ENCODE measurements at regions not wholly inside any gene's neighbourhood (a gene's known extent, or its start where the extent isn't known, plus 50 kb on each side); places are given as distances from the start of the nearest gene placed in this dataset.

- Histone ChIP-seq H3K36me3 (ENCODE audit: control insufficient read depth, insufficient read depth, low read length) (no peaks in the 10 kb centered on the region), H3K4me1 (ENCODE audit: control insufficient read depth, extremely low read depth, insufficient read depth, low read length) (no peaks in the 10 kb centered on the region), H3K4me3 (replicated peaks in 1 of 4; ENCODE audit: control extremely low read depth in 1 of 4, insufficient read depth in 1 of 4, low read depth in 3 of 4, low read length in 4 of 4) (no peak overlapping the region), H3K4me2 (ENCODE audit: extremely low read depth, insufficient read depth, low read length) (no peak overlapping the region), H2AFZ (ENCODE audit: low read length) (no peak overlapping the region), H3K9me3 (ENCODE audit: control insufficient read depth, insufficient read depth, low read depth, low read length) (no peaks in the 10 kb centered on the region), H3K27ac (ENCODE audit: insufficient read depth, low read length) (no peak overlapping the region), H3K9ac (ENCODE audit: insufficient read depth, low read length) (no peak overlapping the region), H4K20me1 (ENCODE audit: control insufficient read depth, extremely low read depth, insufficient read depth, low read length) (no peaks in the 10 kb centered on the region), H3K27me3 (ENCODE audit: control insufficient read depth, insufficient read depth, low read length) (no peaks in the 10 kb centered on the region), H3K79me2 (ENCODE audit: control insufficient read depth, insufficient read depth, low read length) (no peaks in the 10 kb centered on the region)
- TF ChIP-seq EZH2 (IDR thresholded peaks at IDR 0.05; ENCODE audit: low read length, missing control alignments) (no peak), CTCF (conservative IDR thresholded peaks at IDR 0.05 in 1 of 2, IDR thresholded peaks at IDR 0.05 in 1 of 2; ENCODE audit: low read depth in 1 of 2, low read length in 2 of 2) (no peak)
- no peak for DNase-seq (ENCODE audit: low read depth in 2 of 2)
Measured at GRCh38 chr16:6665126-6665525, 667.5 kb upstream of the RBFOX1 start.

GRCh38 chr16:6663668-6664067, 669.0 kb upstream of the RBFOX1 start:
- no peaks in the 10 kb centered on the region for H3K27me3 ChIP-seq (ENCODE audit: control insufficient read depth, insufficient read depth, low read length)
- TF ChIP-seq EZH2 (IDR thresholded peaks at IDR 0.05; ENCODE audit: low read length, missing control alignments) (no peak), CTCF (conservative IDR thresholded peaks at IDR 0.05 in 1 of 2, IDR thresholded peaks at IDR 0.05 in 1 of 2; ENCODE audit: low read depth in 1 of 2, low read length in 2 of 2) (no peak)
- no peak overlapping the region for H3K4me2 ChIP-seq (ENCODE audit: extremely low read depth, insufficient read depth, low read length)
- no peaks in the 10 kb centered on the region for H3K36me3 ChIP-seq (ENCODE audit: control insufficient read depth, insufficient read depth, low read length)
- no peak for DNase-seq (ENCODE audit: low read depth in 2 of 2)
- no peak overlapping the region for H3K27ac ChIP-seq (ENCODE audit: insufficient read depth, low read length)
- H4K20me1 ChIP-seq (ENCODE audit: control insufficient read depth, extremely low read depth, insufficient read depth, low read length) = no peaks in the 10 kb centered on the region
- no peaks in the 10 kb centered on the region for H3K9me3 ChIP-seq (ENCODE audit: control insufficient read depth, insufficient read depth, low read depth, low read length)
- H3K9ac ChIP-seq (ENCODE audit: insufficient read depth, low read length) = no peak overlapping the region
- no peaks in the 10 kb centered on the region for H3K79me2 ChIP-seq (ENCODE audit: control insufficient read depth, insufficient read depth, low read length)
- no peak overlapping the region for H3K4me3 ChIP-seq (replicated peaks in 1 of 4; ENCODE audit: control extremely low read depth in 1 of 4, insufficient read depth in 1 of 4, low read depth in 3 of 4, low read length in 4 of 4)
- no peak overlapping the region for H2AFZ ChIP-seq (ENCODE audit: low read length)
- no peaks in the 10 kb centered on the region for H3K4me1 ChIP-seq (ENCODE audit: control insufficient read depth, extremely low read depth, insufficient read depth, low read length)

- Histone ChIP-seq H2AFZ (ENCODE audit: low read length) (no peak overlapping the region), H3K27ac (ENCODE audit: insufficient read depth, low read length) (no peak overlapping the region), H3K9ac (ENCODE audit: insufficient read depth, low read length) (no peak overlapping the region), H3K4me2 (ENCODE audit: extremely low read depth, insufficient read depth, low read length) (no peak overlapping the region), H4K20me1 (ENCODE audit: control insufficient read depth, extremely low read depth, insufficient read depth, low read length) (no peaks in the 10 kb centered on the region), H3K79me2 (ENCODE audit: control insufficient read depth, insufficient read depth, low read length) (no peaks in the 10 kb centered on the region), H3K4me3 (replicated peaks in 1 of 4; ENCODE audit: control extremely low read depth in 1 of 4, insufficient read depth in 1 of 4, low read depth in 3 of 4, low read length in 4 of 4) (no peak overlapping the region), H3K4me1 (ENCODE audit: control insufficient read depth, extremely low read depth, insufficient read depth, low read length) (no peaks in the 10 kb centered on the region), H3K36me3 (ENCODE audit: control insufficient read depth, insufficient read depth, low read length) (no peaks in the 10 kb centered on the region), H3K27me3 (ENCODE audit: control insufficient read depth, insufficient read depth, low read length) (no peaks in the 10 kb centered on the region), H3K9me3 (ENCODE audit: control insufficient read depth, insufficient read depth, low read depth, low read length) (no peaks in the 10 kb centered on the region)
- DNase-seq (ENCODE audit: low read depth in 2 of 2) = no peak
- TF ChIP-seq EZH2 (IDR thresholded peaks at IDR 0.05; ENCODE audit: low read length, missing control alignments) (no peak), CTCF (conservative IDR thresholded peaks at IDR 0.05 in 1 of 2, IDR thresholded peaks at IDR 0.05 in 1 of 2; ENCODE audit: low read depth in 1 of 2, low read length in 2 of 2) (no peak)
Measured at GRCh38 chr16:6656760-6657159, 675.9 kb upstream of the RBFOX1 start.

Measured in fibroblast of lung (primary cell).